HepG2 (cell line): ENCODE measurements at regions not wholly inside any gene's neighbourhood (a gene's known extent, or its start where the extent isn't known, plus 50 kb on each side); places are given as distances from the start of the nearest gene placed in this dataset.

Experiments
- ATAC-seq: fragments of 200-7000 bp; cut with Tn5 transposase; 3 replicates; pipeline ENCODE4 v1.9.1; 2020; ENCODE audit warnings: mild to moderate bottlenecking, moderate library complexity
- BruUV-seq: library from RNA; stranded (reverse); fragments of 400-500 nt; replicated peaks from 2 replicates; lab custom pipeline; 2021; lab: Mats Ljungman, UMichigan
- CTCF ChIA-PET: fragments of 300-600 bp; formaldehyde crosslinking; extraction: SDS; loops from one replicate; lab custom pipeline; 2021; ENCODE audit warnings: low total read pairs, inconsistent platforms, low intra/inter-chr PET ratio; lab: Yijun Ruan, JAX
- POLR2A ChIA-PET: fragments of 350-600 bp; sonication (Branson Sonifier 250); formaldehyde crosslinking; loops from one replicate; lab custom pipeline; 2020; ENCODE audit warnings: antibody characterized with exemption, inconsistent platforms; lab: Yijun Ruan, JAX
- DNase-seq: peaks from one replicate; pipeline ENCODE4 v3.0.0-alpha.2; 2015; ENCODE audit warnings: low spot score
- FAIRE-seq: peaks from 3 replicates; lab custom pipeline; 2011; peaks lifted over from hg19 to GRCh38; lab: Jason Lieb, UNC
- H2AFZ ChIP-seq: one replicate; pipeline ENCODE4 v1.6.1; 2011; ENCODE audit warnings: low read length, inconsistent platforms
- H3K27ac ChIP-seq: fragments of 300-600 bp; 3 replicates; pipeline ENCODE4 v1.8.0; 2011; ENCODE audit warnings: mixed run types, mild to moderate bottlenecking, mixed read lengths, low read length, inconsistent platforms; ENCODE audit not compliant: insufficient read depth; ENCODE audit errors: extremely low read length
- H3K27me3 ChIP-seq, 2 experiments: fragments of 200-600 bp in 1 of 2; 2 replicates in 1 of 2; 3 replicates in 1 of 2; pipeline versions ENCODE4 v1.6.0 to v1.8.0; 2011; ENCODE audit warnings: low read length in 2 of 2, mild to moderate bottlenecking in 2 of 2, moderate library complexity in 2 of 2, inconsistent platforms in 1 of 2; ENCODE audit not compliant: insufficient read depth in 2 of 2, control insufficient read depth in 1 of 2
- H3K36me3 ChIP-seq, 2 experiments: fragments of 200-600 bp in 1 of 2; replicated peaks in 1 of 2; 2 replicates in 1 of 2; 3 replicates in 1 of 2; pipeline versions ENCODE4 v1.5.1 to v1.8.0; 2011; ENCODE audit warnings: low read length in 2 of 2, inconsistent platforms in 1 of 2; ENCODE audit not compliant: insufficient read depth in 2 of 2, control insufficient read depth in 1 of 2
- H3K4me1 ChIP-seq: 2 replicates; pipeline ENCODE4 v1.5.1; 2012; ENCODE audit warnings: low read length, inconsistent platforms; ENCODE audit not compliant: insufficient read depth
- H3K4me2 ChIP-seq: 2 replicates; pipeline ENCODE4 v1.6.0; 2011; ENCODE audit warnings: low read depth, low read length, inconsistent platforms
- H3K4me3 ChIP-seq, 3 experiments: fragments of 200-600 bp in 1 of 3; sonication (generic), shearing (Covaris generic) in 1 of 3; replicated peaks in 1 of 3; 2 replicates each; pipeline ENCODE4 v1.5.1; 2011 to 2016; ENCODE audit warnings: low read length in 3 of 3, inconsistent platforms in 2 of 3, low read depth in 2 of 3, mild to moderate bottlenecking in 2 of 3, control low read depth in 1 of 3, mixed read lengths in 1 of 3; ENCODE audit not compliant: insufficient read depth in 1 of 3
- H3K79me2 ChIP-seq: one replicate; pipeline ENCODE4 v1.6.1; 2011; ENCODE audit warnings: low read length, inconsistent platforms; ENCODE audit not compliant: insufficient read depth
- H3K9ac ChIP-seq: 2 replicates; pipeline ENCODE4 v1.6.0; 2011; ENCODE audit warnings: mild to moderate bottlenecking, low read depth, low read length, inconsistent platforms; ENCODE audit not compliant: insufficient read depth
- H3K9me3 ChIP-seq: 2 replicates; pipeline ENCODE4 v1.5.1; 2012; ENCODE audit warnings: mild to moderate bottlenecking, low read length
- H4K20me1 ChIP-seq: 2 replicates; pipeline ENCODE4 v1.6.0; 2011; ENCODE audit warnings: inconsistent platforms, mild to moderate bottlenecking, low read length, moderate library complexity; ENCODE audit not compliant: insufficient read depth
- ARNT ChIP-seq: fragments of 450-650 bp; IDR thresholded peaks from 2 replicates; pipeline ENCODE4 v1.6.1; 2017
- CBX1 ChIP-seq: IDR thresholded peaks from one replicate; pipeline ENCODE4 v1.6.1; 2016; ENCODE audit warnings: antibody characterized with exemption, low read depth
- CEBPG ChIP-seq: IDR thresholded peaks from 2 replicates; pipeline ENCODE4 v1.6.1; 2016
- FOXC1 ChIP-seq: sonication (generic); formaldehyde crosslinking; IDR thresholded peaks from 2 replicates; pipeline ENCODE4 v1.8.0; 2022; ENCODE audit warnings: mild to moderate bottlenecking, missing genetic modification reagents, borderline replicate concordance
- HES4 ChIP-seq: sonication (generic); formaldehyde crosslinking; IDR thresholded peaks from 2 replicates; pipeline ENCODE4 v1.9.0; 2021; ENCODE audit warnings: mild to moderate bottlenecking, missing genetic modification reagents, borderline replicate concordance
- HNRNPLL ChIP-seq: fragments of 200-400 bp; formaldehyde crosslinking; IDR thresholded peaks from 2 replicates; pipeline ENCODE4 v1.6.1; 2017; ENCODE audit warnings: mild to moderate bottlenecking, low read depth, low read length; ENCODE audit not compliant: poor library complexity, severe bottlenecking
- KAT8 ChIP-seq: IDR thresholded peaks from 2 replicates; pipeline ENCODE4 v1.6.1; 2016; ENCODE audit warnings: missing genetic modification reagents, missing compliant biosample characterization
- MTA1 ChIP-seq: sonication (generic); formaldehyde crosslinking; IDR thresholded peaks from 2 replicates; pipeline ENCODE4 v1.4.0; 2020; ENCODE audit warnings: missing genetic modification reagents, mild to moderate bottlenecking, borderline replicate concordance
- PHF20 ChIP-seq: sonication (generic); formaldehyde crosslinking; IDR thresholded peaks from 2 replicates; pipeline ENCODE4 v1.5.0; 2020; ENCODE audit warnings: mild to moderate bottlenecking, missing genetic modification reagents
- PRPF4 ChIP-seq: fragments of 200-400 bp; formaldehyde crosslinking; IDR thresholded peaks from 2 replicates; pipeline ENCODE4 v1.6.1; 2016; ENCODE audit warnings: low read length, low read depth; ENCODE audit not compliant: poor library complexity, severe bottlenecking
- SP5 ChIP-seq: IDR thresholded peaks from 2 replicates; pipeline ENCODE4 v1.6.1; 2016; ENCODE audit warnings: low read depth, borderline replicate concordance
- ZC3H4 ChIP-seq: sonication (generic); formaldehyde crosslinking; IDR thresholded peaks from 2 replicates; pipeline ENCODE4 v1.4.0; 2020; ENCODE audit warnings: missing genetic modification reagents, borderline replicate concordance
- ZFX ChIP-seq: sonication (generic); formaldehyde crosslinking; IDR thresholded peaks from 2 replicates; pipeline ENCODE4 v1.4.0; 2020; ENCODE audit warnings: mild to moderate bottlenecking, low read depth, missing genetic modification reagents, moderate library complexity
- ZNF124 ChIP-seq: sonication (generic); formaldehyde crosslinking; IDR thresholded peaks from 2 replicates; pipeline ENCODE4 v1.4.0; 2020; ENCODE audit warnings: missing genetic modification reagents
- ZNF501 ChIP-seq: sonication (generic); formaldehyde crosslinking; IDR thresholded peaks from 2 replicates; pipeline ENCODE4 v1.5.1; 2020; ENCODE audit warnings: mild to moderate bottlenecking, moderate library complexity, missing genetic modification reagents
- ZNF546 ChIP-seq: sonication (generic); formaldehyde crosslinking; conservative IDR thresholded peaks from 2 replicates; pipeline ENCODE4 v1.8.1; 2023; ENCODE audit warnings: mild to moderate bottlenecking, missing genetic modification reagents
- ZNF605 ChIP-seq: sonication (generic); formaldehyde crosslinking; IDR thresholded peaks from 2 replicates; pipeline ENCODE4 v1.8.0; 2022; ENCODE audit warnings: mild to moderate bottlenecking, missing genetic modification reagents
- ZNF883 ChIP-seq: sonication (generic); formaldehyde crosslinking; IDR thresholded peaks from 2 replicates; pipeline ENCODE4 v1.5.1; 2020; ENCODE audit warnings: mild to moderate bottlenecking, missing genetic modification reagents; ENCODE audit errors: not compliant biosample characterization
- WGBS: methylation state at CpG from one replicate; pipeline ENCODE4 v1.1.6; 2017; ENCODE audit warnings: low lambda C conversion rate; 5-methylcytosine and 5-hydroxymethylcytosine counted together
- in situ Hi-C: cut with HindIII; loops from 2 replicates; pipeline ENCODE4 v1.10.0; 2017; ENCODE audit warnings: low pct_unique_long_range_greater_than_20kb; ENCODE audit not compliant: extremely low pct_ligation_motif_present
- intact Hi-C: fragments of 100-400 bp; cut with micrococcal nuclease; formaldehyde crosslinking; loops from one replicate; pipeline ENCODE4 v1.10.0; 2022; ENCODE audit not compliant: unreplicated experiment
- TF ChIP-seq, protein P1 (sequence below): sonication (generic); formaldehyde crosslinking; IDR thresholded peaks from 2 replicates; pipeline ENCODE4 v1.4.0; 2020; ENCODE audit warnings: missing genetic modification reagents
- TF ChIP-seq, protein P2 (sequence below): sonication (generic); formaldehyde crosslinking; IDR thresholded peaks from 2 replicates; pipeline ENCODE4 v1.4.0; 2020; ENCODE audit warnings: missing genetic modification reagents

DNA sequence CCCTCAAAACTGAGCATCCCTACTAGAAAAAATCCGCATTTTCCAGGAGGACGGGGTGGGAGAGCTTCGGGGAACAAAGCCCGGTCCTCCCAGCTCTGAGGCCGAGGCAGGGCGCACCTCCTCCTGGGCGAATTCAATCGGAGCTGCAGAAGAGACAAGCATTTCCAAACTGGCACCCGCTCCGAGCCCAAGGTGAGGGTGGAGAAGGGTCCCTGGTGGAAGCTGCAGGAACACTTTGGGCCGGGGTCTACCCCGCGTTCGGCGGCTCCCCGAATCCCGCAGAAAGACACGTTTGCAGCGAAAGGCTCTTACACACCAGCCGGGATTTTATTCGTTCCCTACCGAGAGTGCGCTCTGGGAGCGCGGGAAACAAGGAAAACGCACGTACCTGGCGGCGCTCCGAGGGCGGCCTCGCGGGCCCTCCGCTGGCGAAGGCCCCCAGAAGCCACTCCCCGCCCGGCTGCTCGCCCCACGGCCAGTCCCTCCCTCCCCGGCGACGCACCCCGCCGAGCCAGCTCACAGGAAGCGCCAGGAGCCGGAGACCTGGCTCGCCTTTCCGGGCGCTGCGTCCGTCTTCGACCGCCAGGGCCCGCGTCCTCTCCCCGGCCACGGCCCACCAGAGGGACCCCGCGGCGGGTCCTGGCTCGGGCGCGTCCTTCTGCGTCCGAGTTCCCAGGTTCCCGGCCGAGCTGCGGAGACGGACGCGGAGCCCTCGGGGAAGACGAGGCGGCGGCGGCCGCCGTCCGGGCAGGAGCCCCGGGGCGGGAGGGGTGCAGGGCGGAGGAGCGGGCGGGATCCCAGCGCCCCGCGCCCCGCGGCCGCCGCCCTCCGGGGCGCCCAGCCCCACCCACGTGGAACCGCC, 49.8 kb upstream of the BAHCC1 start:
- under 1% methylated on average over 27 of the region's 95 CpGs for WGBS
- peak overlapping the region; percentile 67 to 81 (median 75) for H3K4me3 ChIP-seq
- peaks cover 27% of the 10 kb centered on the region for H3K79me2 ChIP-seq
- ATAC-seq (peak; percentile 59), DNase-seq (peak; percentile 72), FAIRE-seq (no peak)
- intact Hi-C loops, result no loop called here
- ChIA-PET CTCF (no interaction called here), POLR2A (interaction anchor here (0.9 to 1.4 kb wide), 5 partner anchors 13 to 46 kb away, joined by 3 to 7 read pairs (median 3); no protein-coding TSS in a partner anchor)
- H3K4me1 ChIP-seq, result peaks cover 85% of the 10 kb centered on the region
- H3K9me3 ChIP-seq, result no peaks in the 10 kb centered on the region
- no peaks in the 10 kb centered on the region for H3K36me3 ChIP-seq
- H2AFZ ChIP-seq, result no peak overlapping the region
- peak overlapping the region; percentile 76 for H3K9ac ChIP-seq
- 0 out of 2 replicates have a peak, but pooled peaks cover 3% of the 10 kb centered on the region for H4K20me1 ChIP-seq
- in situ Hi-C loops, result no loop called here
- H3K4me2 ChIP-seq, result peak overlapping the region; percentile 89
- H3K27me3 ChIP-seq, result peaks cover 5 to 75% of the 10 kb centered on the region in 2 experiments; a peak in 4 of 5 replicates
- TSS peak; percentile 62 for BruUV-seq
- H3K27ac ChIP-seq, result peak overlapping the region; percentile 70
- TF ChIP-seq ZNF124 (CRISPR knock-in tag), result no peak
- no peak for TF ChIP-seq ARNT
- 0 out of 2 replicates have a peak, but pooled peaks have one; percentile 18 for TF ChIP-seq KAT8
- no peak for TF ChIP-seq ZNF546 (CRISPR knock-in tag)
- TF ChIP-seq, protein P1, sequence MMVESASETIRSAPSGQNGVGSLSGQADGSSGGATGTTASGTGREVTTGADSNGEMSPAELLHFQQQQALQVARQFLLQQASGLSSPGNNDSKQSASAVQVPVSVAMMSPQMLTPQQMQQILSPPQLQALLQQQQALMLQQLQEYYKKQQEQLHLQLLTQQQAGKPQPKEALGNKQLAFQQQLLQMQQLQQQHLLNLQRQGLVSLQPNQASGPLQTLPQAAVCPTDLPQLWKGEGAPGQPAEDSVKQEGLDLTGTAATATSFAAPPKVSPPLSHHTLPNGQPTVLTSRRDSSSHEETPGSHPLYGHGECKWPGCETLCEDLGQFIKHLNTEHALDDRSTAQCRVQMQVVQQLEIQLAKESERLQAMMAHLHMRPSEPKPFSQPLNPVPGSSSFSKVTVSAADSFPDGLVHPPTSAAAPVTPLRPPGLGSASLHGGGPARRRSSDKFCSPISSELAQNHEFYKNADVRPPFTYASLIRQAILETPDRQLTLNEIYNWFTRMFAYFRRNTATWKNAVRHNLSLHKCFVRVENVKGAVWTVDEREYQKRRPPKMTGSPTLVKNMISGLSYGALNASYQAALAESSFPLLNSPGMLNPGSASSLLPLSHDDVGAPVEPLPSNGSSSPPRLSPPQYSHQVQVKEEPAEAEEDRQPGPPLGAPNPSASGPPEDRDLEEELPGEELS (CRISPR knock-in tag), result no peak
- TF ChIP-seq CBX1, result peak; percentile 22
- no peak for TF ChIP-seq CEBPG (CRISPR knock-in tag)
- TF ChIP-seq PRPF4, result no peak
- TF ChIP-seq ZFX, result peak; percentile 76
- TF ChIP-seq ZC3H4, result 0 out of 2 replicates have a peak, but pooled peaks have one; percentile 27
- TF ChIP-seq FOXC1, result 0 out of 2 replicates have a peak, but pooled peaks have one; percentile 77
- TF ChIP-seq, protein P2, sequence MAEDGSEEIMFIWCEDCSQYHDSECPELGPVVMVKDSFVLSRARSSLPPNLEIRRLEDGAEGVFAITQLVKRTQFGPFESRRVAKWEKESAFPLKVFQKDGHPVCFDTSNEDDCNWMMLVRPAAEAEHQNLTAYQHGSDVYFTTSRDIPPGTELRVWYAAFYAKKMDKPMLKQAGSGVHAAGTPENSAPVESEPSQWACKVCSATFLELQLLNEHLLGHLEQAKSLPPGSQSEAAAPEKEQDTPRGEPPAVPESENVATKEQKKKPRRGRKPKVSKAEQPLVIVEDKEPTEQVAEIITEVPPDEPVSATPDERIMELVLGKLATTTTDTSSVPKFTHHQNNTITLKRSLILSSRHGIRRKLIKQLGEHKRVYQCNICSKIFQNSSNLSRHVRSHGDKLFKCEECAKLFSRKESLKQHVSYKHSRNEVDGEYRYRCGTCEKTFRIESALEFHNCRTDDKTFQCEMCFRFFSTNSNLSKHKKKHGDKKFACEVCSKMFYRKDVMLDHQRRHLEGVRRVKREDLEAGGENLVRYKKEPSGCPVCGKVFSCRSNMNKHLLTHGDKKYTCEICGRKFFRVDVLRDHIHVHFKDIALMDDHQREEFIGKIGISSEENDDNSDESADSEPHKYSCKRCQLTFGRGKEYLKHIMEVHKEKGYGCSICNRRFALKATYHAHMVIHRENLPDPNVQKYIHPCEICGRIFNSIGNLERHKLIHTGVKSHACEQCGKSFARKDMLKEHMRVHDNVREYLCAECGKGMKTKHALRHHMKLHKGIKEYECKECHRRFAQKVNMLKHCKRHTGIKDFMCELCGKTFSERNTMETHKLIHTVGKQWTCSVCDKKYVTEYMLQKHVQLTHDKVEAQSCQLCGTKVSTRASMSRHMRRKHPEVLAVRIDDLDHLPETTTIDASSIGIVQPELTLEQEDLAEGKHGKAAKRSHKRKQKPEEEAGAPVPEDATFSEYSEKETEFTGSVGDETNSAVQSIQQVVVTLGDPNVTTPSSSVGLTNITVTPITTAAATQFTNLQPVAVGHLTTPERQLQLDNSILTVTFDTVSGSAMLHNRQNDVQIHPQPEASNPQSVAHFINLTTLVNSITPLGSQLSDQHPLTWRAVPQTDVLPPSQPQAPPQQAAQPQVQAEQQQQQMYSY, result no peak; the same call in 1 of the 2 replicates
- TF ChIP-seq SP5 (CRISPR knock-in tag), result peak; percentile 53; the same call in 1 of the 2 replicates
- no peak for TF ChIP-seq ZNF605 (CRISPR knock-in tag)
- TF ChIP-seq PHF20 (CRISPR knock-in tag), result no peak
- peak; percentile 70 for TF ChIP-seq HES4 (CRISPR knock-in tag)
- TF ChIP-seq ZNF501 (CRISPR knock-in tag), result peak; percentile 60
- peak; percentile 72 for TF ChIP-seq HNRNPLL
- TF ChIP-seq ZNF883 (CRISPR knock-in tag), result peak; percentile 55
- peak; percentile 36 for TF ChIP-seq MTA1 (CRISPR knock-in tag)
